ENCODE measurements at regions not wholly inside any gene's neighbourhood (a gene's known extent, or its start where the extent isn't known, plus 50 kb on each side); places are given as distances from the start of the nearest gene placed in this dataset.
"Not testable (repeated sequence)": the region's sequence is repeated elsewhere in the genome, so short reads cannot be mapped to it uniquely, and the experiment has no call there.

GRCh38 chrX:84747516-84747915 is 245.3 kb upstream of the HDX start:
- Mint-ChIP-seq H3K4me1 (ENCODE audit: low read depth) (no peaks in the 10 kb centered on the region), H3K9me3 (no peaks in the 10 kb centered on the region), H3K27me3 (peaks cover 27% of the 10 kb centered on the region), H3K27ac (no peak overlapping the region), H3K36me3 (ENCODE audit: low read depth) (no peaks in the 10 kb centered on the region), H3K4me3 (no peak overlapping the region)
- DNase-seq, result no peak

- Mint-ChIP-seq H3K4me3 (no peak overlapping the region), H3K27ac (no peak overlapping the region), H3K4me1 (ENCODE audit: low read depth) (no peaks in the 10 kb centered on the region), H3K27me3 (peaks cover 30% of the 10 kb centered on the region), H3K9me3 (no peaks in the 10 kb centered on the region), H3K36me3 (ENCODE audit: low read depth) (no peaks in the 10 kb centered on the region)
- no peak for DNase-seq
Measured at GRCh38 chrX:84748965-84749656, 246.9 kb upstream of the HDX start.

GRCh38 chrX:84760560-84760959 is 243.1 kb upstream of the APOOL start:
- Mint-ChIP-seq H3K36me3 (ENCODE audit: low read depth) (no peaks in the 10 kb centered on the region), H3K27ac (no peak overlapping the region), H3K27me3 (peaks cover 19% of the 10 kb centered on the region), H3K9me3 (no peaks in the 10 kb centered on the region), H3K4me3 (no peak overlapping the region), H3K4me1 (ENCODE audit: low read depth) (no peaks in the 10 kb centered on the region)
- no peak for DNase-seq

- Mint-ChIP-seq H3K27me3 (peaks cover 6% of the 10 kb centered on the region), H3K4me1 (ENCODE audit: low read depth) (no peaks in the 10 kb centered on the region), H3K4me3 (no peak overlapping the region), H3K27ac (no peak overlapping the region), H3K9me3 (peaks cover 18% of the 10 kb centered on the region), H3K36me3 (ENCODE audit: low read depth) (no peaks in the 10 kb centered on the region)
- no peak for DNase-seq
Measured at GRCh38 chrX:84796321-84796720, 207.4 kb upstream of the APOOL start.

GRCh38 chrX:84830836-84831235 is 172.8 kb upstream of the APOOL start:
- Mint-ChIP-seq H3K36me3 (ENCODE audit: low read depth) (no peaks in the 10 kb centered on the region), H3K27ac (no peak overlapping the region), H3K27me3 (no peaks in the 10 kb centered on the region), H3K4me3 (no peak overlapping the region), H3K9me3 (peaks cover 3% of the 10 kb centered on the region), H3K4me1 (ENCODE audit: low read depth) (no peaks in the 10 kb centered on the region)
- DNase-seq, result no peak

GRCh38 chrX:84846541-84846940 is 157.1 kb upstream of the APOOL start:
- H3K4me1 Mint-ChIP-seq (ENCODE audit: low read depth), result not testable (repeated sequence)

GRCh38 chrX:84851183-84851582 is 152.5 kb upstream of the APOOL start:
- not testable (repeated sequence) for H3K36me3 Mint-ChIP-seq (ENCODE audit: low read depth); H3K4me3 Mint-ChIP-seq; H3K4me1 Mint-ChIP-seq (ENCODE audit: low read depth); DNase-seq; H3K27ac Mint-ChIP-seq
- peaks cover 18% of the 10 kb centered on the region for H3K9me3 Mint-ChIP-seq
- H3K27me3 Mint-ChIP-seq, result peaks cover 13% of the 10 kb centered on the region

More at GRCh38 chrX:84846541-84846940, 157.1 kb upstream of the APOOL start:
- not testable (repeated sequence) for H3K27me3 Mint-ChIP-seq; H3K4me3 Mint-ChIP-seq; DNase-seq; H3K36me3 Mint-ChIP-seq (ENCODE audit: low read depth); H3K27ac Mint-ChIP-seq
- H3K9me3 Mint-ChIP-seq, result peaks cover 11% of the 10 kb centered on the region

- H3K36me3 Mint-ChIP-seq (ENCODE audit: low read depth); H3K4me3 Mint-ChIP-seq; H3K4me1 Mint-ChIP-seq (ENCODE audit: low read depth); H3K27ac Mint-ChIP-seq; H3K9me3 Mint-ChIP-seq; DNase-seq: not testable (repeated sequence)
- peaks cover 17% of the 10 kb centered on the region for H3K27me3 Mint-ChIP-seq
Measured at GRCh38 chrX:84856791-84857190, 146.9 kb upstream of the APOOL start.

- H3K27ac Mint-ChIP-seq; H3K4me3 Mint-ChIP-seq; DNase-seq; H3K36me3 Mint-ChIP-seq (ENCODE audit: low read depth); H3K9me3 Mint-ChIP-seq; H3K4me1 Mint-ChIP-seq (ENCODE audit: low read depth): not testable (repeated sequence)
- H3K27me3 Mint-ChIP-seq, result peaks cover 17% of the 10 kb centered on the region
Measured at GRCh38 chrX:84858771-84859170, 144.9 kb upstream of the APOOL start.

- DNase-seq, result no peak
- Mint-ChIP-seq H3K9me3 (no peaks in the 10 kb centered on the region), H3K4me1 (ENCODE audit: low read depth) (no peaks in the 10 kb centered on the region)
Measured at GRCh38 chrX:84865113-84865512, 138.6 kb upstream of the APOOL start.

GRCh38 chrX:84870281-84870680 is 133.4 kb upstream of the APOOL start:
- H3K4me1 Mint-ChIP-seq (ENCODE audit: low read depth); H3K9me3 Mint-ChIP-seq; H3K27ac Mint-ChIP-seq; H3K36me3 Mint-ChIP-seq (ENCODE audit: low read depth); H3K4me3 Mint-ChIP-seq; DNase-seq: not testable (repeated sequence)
- peaks cover 12% of the 10 kb centered on the region for H3K27me3 Mint-ChIP-seq

More at GRCh38 chrX:84865113-84865512, 138.6 kb upstream of the APOOL start:
- Mint-ChIP-seq H3K27me3 (peaks cover 22% of the 10 kb centered on the region), H3K36me3 (ENCODE audit: low read depth) (no peaks in the 10 kb centered on the region), H3K4me3 (no peak overlapping the region), H3K27ac (no peak overlapping the region)

GRCh38 chrX:84872160-84872771 is 131.4 kb upstream of the APOOL start:
- H3K9me3 Mint-ChIP-seq; DNase-seq; H3K4me1 Mint-ChIP-seq (ENCODE audit: low read depth); H3K4me3 Mint-ChIP-seq; H3K27ac Mint-ChIP-seq; H3K36me3 Mint-ChIP-seq (ENCODE audit: low read depth): not testable (repeated sequence)
- peaks cover 16% of the 10 kb centered on the region for H3K27me3 Mint-ChIP-seq

- Mint-ChIP-seq H3K4me1 (ENCODE audit: low read depth) (no peaks in the 10 kb centered on the region), H3K36me3 (ENCODE audit: low read depth) (no peaks in the 10 kb centered on the region), H3K27me3 (peaks cover 19% of the 10 kb centered on the region), H3K9me3 (no peaks in the 10 kb centered on the region), H3K4me3 (no peak overlapping the region), H3K27ac (no peak overlapping the region)
- no peak for DNase-seq
Measured at GRCh38 chrX:84873176-84873575, 130.5 kb upstream of the APOOL start.

- H3K36me3 Mint-ChIP-seq (ENCODE audit: low read depth), result no peaks in the 10 kb centered on the region
- no peaks in the 10 kb centered on the region for H3K9me3 Mint-ChIP-seq
- no peak overlapping the region for H3K27ac Mint-ChIP-seq
- H3K4me1 Mint-ChIP-seq (ENCODE audit: low read depth), result no peaks in the 10 kb centered on the region
- DNase-seq, result no peak
- peaks cover 11% of the 10 kb centered on the region for H3K27me3 Mint-ChIP-seq
- H3K4me3 Mint-ChIP-seq, result no peak overlapping the region
Measured at GRCh38 chrX:84876876-84877275, 126.8 kb upstream of the APOOL start.

GRCh38 chrX:84893897-84894296 is 109.8 kb upstream of the APOOL start:
- H3K27ac Mint-ChIP-seq, result no peak overlapping the region

More at GRCh38 chrX:84893897-84894296, 109.8 kb upstream of the APOOL start:
- no peaks in the 10 kb centered on the region for H3K36me3 Mint-ChIP-seq (ENCODE audit: low read depth)
- no peak overlapping the region for H3K4me3 Mint-ChIP-seq
- no peak for DNase-seq
- no peaks in the 10 kb centered on the region for H3K4me1 Mint-ChIP-seq (ENCODE audit: low read depth)
- peaks cover 6% of the 10 kb centered on the region for H3K27me3 Mint-ChIP-seq
- H3K9me3 Mint-ChIP-seq, result no peaks in the 10 kb centered on the region

All from activated T-cell treated with anti-CD3 and anti-CD28 coated beads, Interleukin-2, amount 50 U/mL, for 24 hours (primary cell).